Bronchial epithelial cell (primary cell): ENCODE measurements at regions not wholly inside any gene's neighbourhood (a gene's known extent, or its start where the extent isn't known, plus 50 kb on each side); places are given as distances from the start of the nearest gene placed in this dataset.

Source experiments
- DNase-seq: peaks from one replicate; pipeline ENCODE4 v3.0.0-alpha.2; 2010; ENCODE audit warnings: low read depth
- FAIRE-seq: peaks from 2 replicates; lab custom pipeline; 2011; peaks lifted over from hg19 to GRCh38; lab: Jason Lieb, UNC
- H3K27me3 ChIP-seq: 2 replicates; pipeline ENCODE4 v1.5.1; 2011; ENCODE audit warnings: low read length; ENCODE audit not compliant: control insufficient read depth, insufficient read depth
- H3K36me3 ChIP-seq: 2 replicates; pipeline ENCODE4 v1.5.1; 2011; ENCODE audit warnings: low read length; ENCODE audit not compliant: control insufficient read depth, insufficient read depth
- H3K4me3 ChIP-seq: 2 replicates; pipeline ENCODE4 v1.5.1; 2011; ENCODE audit warnings: mild to moderate bottlenecking, low read depth, low read length, control low read depth
- CTCF ChIP-seq: IDR thresholded peaks from 2 replicates; pipeline ENCODE4 v1.5.1; 2011; ENCODE audit warnings: mild to moderate bottlenecking, moderate library complexity, low read length, control low read depth, inconsistent platforms; ENCODE audit not compliant: insufficient read depth, severe bottlenecking

- no peak for TF ChIP-seq CTCF
- no peak for FAIRE-seq
- no peak for DNase-seq
- no peak overlapping the region for H3K4me3 ChIP-seq
- H3K27me3 ChIP-seq = peaks cover 2% of the 10 kb centered on the region
- no peaks in the 10 kb centered on the region for H3K36me3 ChIP-seq
These were observed 809.2 kb upstream of the TMEM132C start for GRCh38 chr12:127457726-127458125.

GRCh38 chr12:127459166-127459565, 807.8 kb upstream of the TMEM132C start:
- FAIRE-seq = no peak

DNA sequence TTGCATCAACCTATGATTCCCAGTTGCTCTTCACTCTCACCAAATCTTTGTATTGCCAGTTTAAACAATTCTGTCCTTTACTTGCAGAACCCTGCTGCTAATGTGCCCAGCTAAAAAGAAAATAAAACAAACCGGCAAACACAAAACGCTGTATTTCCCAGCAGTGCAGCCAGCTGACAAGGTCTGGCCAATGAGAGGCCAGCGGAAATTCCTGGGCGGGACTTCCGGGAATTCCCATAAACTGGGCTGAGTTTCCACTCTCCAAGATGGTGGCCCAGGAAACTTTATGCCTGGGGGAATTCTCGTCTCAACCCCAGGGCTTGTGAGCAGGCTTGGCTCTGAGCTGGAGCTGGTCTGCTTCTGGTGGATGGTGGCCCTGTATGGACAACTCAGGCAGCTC, 807.3 kb upstream of the TMEM132C start:
- Histone ChIP-seq H3K4me3 (no peak overlapping the region), H3K27me3 (peaks cover 2% of the 10 kb centered on the region), H3K36me3 (no peaks in the 10 kb centered on the region)
- FAIRE-seq (no peak), DNase-seq (no peak)
- no peak for TF ChIP-seq CTCF

More at GRCh38 chr12:127459166-127459565, 807.8 kb upstream of the TMEM132C start:
- no peak for DNase-seq
- TF ChIP-seq CTCF = no peak
- Histone ChIP-seq H3K4me3 (no peak overlapping the region), H3K27me3 (peaks cover 2% of the 10 kb centered on the region), H3K36me3 (no peaks in the 10 kb centered on the region)

DNA sequence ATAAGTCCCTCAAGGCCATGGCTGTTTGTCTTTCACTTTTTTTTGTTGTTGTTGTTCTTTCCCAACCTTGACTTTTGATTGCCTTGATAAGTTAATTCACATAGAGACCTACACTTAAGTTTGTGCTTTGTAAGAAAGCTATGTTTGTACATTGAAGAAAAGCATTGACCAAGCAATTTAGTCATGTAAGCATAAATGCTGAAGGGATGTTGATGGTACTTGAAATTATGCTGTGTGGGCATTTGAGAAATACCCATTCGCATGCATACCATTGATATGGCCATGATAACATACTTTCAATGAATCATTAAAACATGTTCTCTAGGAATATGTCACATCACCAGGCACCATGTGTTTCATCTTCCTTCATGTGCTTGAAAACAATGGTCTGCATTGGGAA, 803.7 kb upstream of the TMEM132C start:
- TF ChIP-seq CTCF = no peak
- Histone ChIP-seq H3K36me3 (no peaks in the 10 kb centered on the region), H3K4me3 (no peak overlapping the region), H3K27me3 (no peaks in the 10 kb centered on the region)
- DNase-seq (no peak), FAIRE-seq (no peak)

- Histone ChIP-seq H3K4me3 (no peak overlapping the region), H3K27me3 (no peaks in the 10 kb centered on the region), H3K36me3 (no peaks in the 10 kb centered on the region)
- FAIRE-seq (no peak), DNase-seq (no peak)
- no peak for TF ChIP-seq CTCF
These were observed 797.6 kb upstream of the TMEM132C start for GRCh38 chr12:127469331-127469730.

GRCh38 chr12:127473766-127474165, 793.2 kb upstream of the TMEM132C start:
- no peaks in the 10 kb centered on the region for H3K36me3 ChIP-seq
- H3K4me3 ChIP-seq = no peak overlapping the region
- no peaks in the 10 kb centered on the region for H3K27me3 ChIP-seq
- no peak for DNase-seq
- no peak for TF ChIP-seq CTCF
- FAIRE-seq = no peak
